WTC11 (cell line): ENCODE measurements at regions not wholly inside any gene's neighbourhood (a gene's known extent, or its start where the extent isn't known, plus 50 kb on each side); places are given as distances from the start of the nearest gene placed in this dataset.

Experiments
- ATAC-seq: fragments of 200-7000 bp; cut with Tn5 transposase; 2 replicates; pipeline ENCODE4 v1.10.0; 2021; ENCODE audit warnings: mild to moderate bottlenecking, moderate library complexity
- CTCF ChIA-PET: fragments of 300-600 bp; sonication (Branson Sonifier 250); formaldehyde crosslinking; loops from one replicate; lab custom pipeline; 2021; ENCODE audit warnings: antibody characterized with exemption; lab: Charles Lee
- POLR2A ChIA-PET: fragments of 350-600 bp; sonication (Branson Sonifier 250); formaldehyde crosslinking; loops from one replicate; lab custom pipeline; 2021; ENCODE audit warnings: antibody characterized with exemption; lab: Charles Lee
- DNase-seq: peaks from one replicate; pipeline ENCODE4 v3.0.0; 2021; ENCODE audit warnings: low spot score
- H3K27ac Mint-ChIP-seq: 2 replicates; pipeline ENCODE4 v1.8.0; 2021; ENCODE audit warnings: mixed read lengths
- H3K27me3 Mint-ChIP-seq: 2 replicates; pipeline ENCODE4 v1.8.0; 2021; ENCODE audit warnings: low read depth, mild to moderate bottlenecking, moderate library complexity, mixed read lengths
- H3K36me3 Mint-ChIP-seq: 2 replicates; pipeline ENCODE4 v1.8.0; 2021; ENCODE audit warnings: mixed read lengths
- H3K4me1 Mint-ChIP-seq: 2 replicates; pipeline ENCODE4 v1.8.0; 2022; ENCODE audit warnings: mixed read lengths
- H3K4me3 Mint-ChIP-seq: 2 replicates; pipeline ENCODE4 v1.8.0; 2021; ENCODE audit warnings: mild to moderate bottlenecking, moderate library complexity, mixed read lengths
- H3K9me3 Mint-ChIP-seq: 2 replicates; pipeline ENCODE4 v1.8.0; 2021; ENCODE audit warnings: mixed read lengths
- ATF1 ChIP-seq: sonication (generic); formaldehyde crosslinking; IDR thresholded peaks from 2 replicates; pipeline ENCODE4 v1.8.1; 2023; ENCODE audit warnings: mild to moderate bottlenecking, moderate library complexity, missing genetic modification reagents
- EMX1 ChIP-seq: fragments of 250-450 bp; sonication (Bioruptor Pico); IDR thresholded peaks from 2 replicates; pipeline ENCODE4 v1.8.0; 2021; ENCODE audit warnings: mild to moderate bottlenecking
- ETV6 ChIP-seq: sonication (generic); formaldehyde crosslinking; IDR thresholded peaks from 2 replicates; pipeline ENCODE4 v1.8.1; 2022; ENCODE audit warnings: mild to moderate bottlenecking, missing genetic modification reagents
- IRF2 ChIP-seq: sonication (generic); formaldehyde crosslinking; IDR thresholded peaks from 2 replicates; pipeline ENCODE4 v1.8.0; 2022; ENCODE audit warnings: low read depth, missing genetic modification reagents, borderline replicate concordance
- JAZF1 ChIP-seq: fragments of 250-450 bp; sonication (Bioruptor Pico); IDR thresholded peaks from 2 replicates; pipeline ENCODE4 v1.9.0; 2021; ENCODE audit warnings: moderate library complexity, mild to moderate bottlenecking, inconsistent platforms
- NR2C2 ChIP-seq: sonication (generic); formaldehyde crosslinking; IDR thresholded peaks from 2 replicates; pipeline ENCODE4 v1.8.0; 2022; ENCODE audit warnings: mild to moderate bottlenecking, missing genetic modification reagents
- OVOL2 ChIP-seq: fragments of 250-450 bp; sonication (Bioruptor Pico); IDR thresholded peaks from 2 replicates; pipeline ENCODE4 v1.9.0; 2021; ENCODE audit warnings: mild to moderate bottlenecking, borderline replicate concordance
- RORB ChIP-seq: fragments of 250-450 bp; sonication (Bioruptor Pico); IDR thresholded peaks from 2 replicates; pipeline ENCODE4 v1.9.0; 2021; ENCODE audit warnings: mild to moderate bottlenecking
- SMAD3 ChIP-seq: sonication (generic); formaldehyde crosslinking; IDR thresholded peaks from 2 replicates; pipeline ENCODE4 v1.8.0; 2022; ENCODE audit warnings: missing genetic modification reagents, mild to moderate bottlenecking, borderline replicate concordance
- ZBTB21 ChIP-seq: sonication (generic); formaldehyde crosslinking; IDR thresholded peaks from 2 replicates; pipeline ENCODE4 v1.8.1; 2023; ENCODE audit warnings: mild to moderate bottlenecking, missing genetic modification reagents, borderline replicate concordance
- ZNF396 ChIP-seq: fragments of 250-450 bp; sonication (Bioruptor Pico); IDR thresholded peaks from 2 replicates; pipeline ENCODE4 v1.8.0; 2021; ENCODE audit warnings: mild to moderate bottlenecking, moderate library complexity, borderline replicate concordance
- ZNF671 ChIP-seq: fragments of 250-450 bp; sonication (Bioruptor Pico); IDR thresholded peaks from 2 replicates; pipeline ENCODE4 v1.8.0; 2021; ENCODE audit warnings: mild to moderate bottlenecking
- TF ChIP-seq, protein P1 (sequence below): fragments of 250-450 bp; sonication (Bioruptor Pico); IDR thresholded peaks from 2 replicates; pipeline ENCODE4 v1.9.0; 2021; ENCODE audit warnings: mild to moderate bottlenecking
- TF ChIP-seq, protein P2 (sequence below): sonication (generic); formaldehyde crosslinking; IDR thresholded peaks from 2 replicates; pipeline ENCODE4 v1.8.0; 2022; ENCODE audit warnings: mild to moderate bottlenecking, missing genetic modification reagents
- TF ChIP-seq, protein P3 (sequence below): sonication (generic); formaldehyde crosslinking; IDR thresholded peaks from 2 replicates; pipeline ENCODE4 v1.8.1; 2023; ENCODE audit warnings: mild to moderate bottlenecking, missing genetic modification reagents
- TF ChIP-seq, protein P4 (sequence below): sonication (generic); formaldehyde crosslinking; IDR thresholded peaks from 2 replicates; pipeline ENCODE4 v1.8.1; 2023; ENCODE audit warnings: mild to moderate bottlenecking, moderate library complexity, missing genetic modification reagents
- TF ChIP-seq, protein P5 (sequence below): sonication (generic); formaldehyde crosslinking; IDR thresholded peaks from 2 replicates; pipeline ENCODE4 v1.8.0; 2023; ENCODE audit warnings: missing genetic modification reagents
- TF ChIP-seq, protein P6 (sequence below): sonication (generic); formaldehyde crosslinking; IDR thresholded peaks from 2 replicates; pipeline ENCODE4 v1.8.0; 2022; ENCODE audit warnings: mild to moderate bottlenecking, missing genetic modification reagents
- TF ChIP-seq, protein P7 (sequence below): sonication (generic); formaldehyde crosslinking; IDR thresholded peaks from 2 replicates; pipeline ENCODE4 v1.8.1; 2023; ENCODE audit warnings: mild to moderate bottlenecking, missing genetic modification reagents
- TF ChIP-seq, protein P8 (sequence below): fragments of 200-600 bp; IDR thresholded peaks from 2 replicates; pipeline ENCODE4 v1.8.0; 2022; ENCODE audit warnings: antibody characterized with exemption

DNA sequence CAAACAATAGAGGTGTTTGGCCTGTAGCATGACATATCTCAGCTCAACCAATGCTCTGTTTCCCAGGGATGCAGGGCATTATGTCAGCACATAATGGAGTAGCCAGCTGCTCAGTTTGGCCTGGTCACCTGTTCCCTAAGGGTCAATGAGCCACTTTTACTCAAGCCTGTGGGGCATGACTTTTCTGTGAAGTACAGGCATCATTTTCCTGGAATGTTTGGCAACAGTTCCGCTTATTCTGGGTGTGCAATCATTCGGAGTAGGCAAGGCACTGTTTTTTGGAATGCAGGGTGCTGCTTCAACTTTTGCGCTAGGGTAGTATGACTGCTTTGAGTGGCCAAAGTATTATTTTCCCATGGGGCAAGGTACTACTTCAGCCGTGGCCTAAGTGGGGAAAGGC is 665.4 kb downstream of the EPHA7 start:
- POLR2A ChIA-PET = no interaction called here
- no peak for ATAC-seq

DNA sequence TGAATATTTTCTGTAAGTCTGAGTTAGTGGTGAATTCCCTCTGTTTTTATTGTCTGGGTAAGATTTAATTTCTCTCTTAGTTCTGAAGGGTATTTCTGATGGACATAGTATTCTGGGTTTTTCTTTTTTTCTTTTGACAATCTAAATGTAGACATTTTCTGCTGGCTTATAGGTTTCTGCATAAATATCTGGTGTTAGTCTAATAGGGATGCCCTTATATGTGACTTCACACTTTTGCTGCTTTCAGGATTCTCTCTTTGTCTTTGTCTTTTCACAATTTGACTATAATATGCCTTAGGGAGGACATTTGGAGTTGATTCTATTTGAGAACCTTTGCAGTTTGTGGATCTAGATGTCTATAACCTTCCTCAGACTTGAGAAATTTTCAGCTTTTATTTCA is 667.2 kb downstream of the EPHA7 start:
- Mint-ChIP-seq H3K36me3 (peaks cover 6% of the 10 kb centered on the region), H3K4me1 (peaks cover 5% of the 10 kb centered on the region), H3K9me3 (peaks cover 26% of the 10 kb centered on the region), H3K27me3 (no peaks in the 10 kb centered on the region), H3K4me3 (no peak overlapping the region), H3K27ac (no peak overlapping the region)
- ChIA-PET POLR2A (no interaction called here), CTCF (no interaction called here)
- DNase-seq = no peak
- no peak for ATAC-seq
- TF ChIP-seq, protein P1, sequence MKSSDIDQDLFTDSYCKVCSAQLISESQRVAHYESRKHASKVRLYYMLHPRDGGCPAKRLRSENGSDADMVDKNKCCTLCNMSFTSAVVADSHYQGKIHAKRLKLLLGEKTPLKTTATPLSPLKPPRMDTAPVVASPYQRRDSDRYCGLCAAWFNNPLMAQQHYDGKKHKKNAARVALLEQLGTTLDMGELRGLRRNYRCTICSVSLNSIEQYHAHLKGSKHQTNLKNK (CRISPR knock-in tag) = no peak
- TF ChIP-seq, protein P2, sequence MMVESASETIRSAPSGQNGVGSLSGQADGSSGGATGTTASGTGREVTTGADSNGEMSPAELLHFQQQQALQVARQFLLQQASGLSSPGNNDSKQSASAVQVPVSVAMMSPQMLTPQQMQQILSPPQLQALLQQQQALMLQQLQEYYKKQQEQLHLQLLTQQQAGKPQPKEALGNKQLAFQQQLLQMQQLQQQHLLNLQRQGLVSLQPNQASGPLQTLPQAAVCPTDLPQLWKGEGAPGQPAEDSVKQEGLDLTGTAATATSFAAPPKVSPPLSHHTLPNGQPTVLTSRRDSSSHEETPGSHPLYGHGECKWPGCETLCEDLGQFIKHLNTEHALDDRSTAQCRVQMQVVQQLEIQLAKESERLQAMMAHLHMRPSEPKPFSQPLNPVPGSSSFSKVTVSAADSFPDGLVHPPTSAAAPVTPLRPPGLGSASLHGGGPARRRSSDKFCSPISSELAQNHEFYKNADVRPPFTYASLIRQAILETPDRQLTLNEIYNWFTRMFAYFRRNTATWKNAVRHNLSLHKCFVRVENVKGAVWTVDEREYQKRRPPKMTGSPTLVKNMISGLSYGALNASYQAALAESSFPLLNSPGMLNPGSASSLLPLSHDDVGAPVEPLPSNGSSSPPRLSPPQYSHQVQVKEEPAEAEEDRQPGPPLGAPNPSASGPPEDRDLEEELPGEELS (CRISPR knock-in tag) = no peak
- TF ChIP-seq, protein P3, sequence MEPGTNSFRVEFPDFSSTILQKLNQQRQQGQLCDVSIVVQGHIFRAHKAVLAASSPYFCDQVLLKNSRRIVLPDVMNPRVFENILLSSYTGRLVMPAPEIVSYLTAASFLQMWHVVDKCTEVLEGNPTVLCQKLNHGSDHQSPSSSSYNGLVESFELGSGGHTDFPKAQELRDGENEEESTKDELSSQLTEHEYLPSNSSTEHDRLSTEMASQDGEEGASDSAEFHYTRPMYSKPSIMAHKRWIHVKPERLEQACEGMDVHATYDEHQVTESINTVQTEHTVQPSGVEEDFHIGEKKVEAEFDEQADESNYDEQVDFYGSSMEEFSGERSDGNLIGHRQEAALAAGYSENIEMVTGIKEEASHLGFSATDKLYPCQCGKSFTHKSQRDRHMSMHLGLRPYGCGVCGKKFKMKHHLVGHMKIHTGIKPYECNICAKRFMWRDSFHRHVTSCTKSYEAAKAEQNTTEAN (CRISPR knock-in tag) = no peak
- TF ChIP-seq, protein P4, sequence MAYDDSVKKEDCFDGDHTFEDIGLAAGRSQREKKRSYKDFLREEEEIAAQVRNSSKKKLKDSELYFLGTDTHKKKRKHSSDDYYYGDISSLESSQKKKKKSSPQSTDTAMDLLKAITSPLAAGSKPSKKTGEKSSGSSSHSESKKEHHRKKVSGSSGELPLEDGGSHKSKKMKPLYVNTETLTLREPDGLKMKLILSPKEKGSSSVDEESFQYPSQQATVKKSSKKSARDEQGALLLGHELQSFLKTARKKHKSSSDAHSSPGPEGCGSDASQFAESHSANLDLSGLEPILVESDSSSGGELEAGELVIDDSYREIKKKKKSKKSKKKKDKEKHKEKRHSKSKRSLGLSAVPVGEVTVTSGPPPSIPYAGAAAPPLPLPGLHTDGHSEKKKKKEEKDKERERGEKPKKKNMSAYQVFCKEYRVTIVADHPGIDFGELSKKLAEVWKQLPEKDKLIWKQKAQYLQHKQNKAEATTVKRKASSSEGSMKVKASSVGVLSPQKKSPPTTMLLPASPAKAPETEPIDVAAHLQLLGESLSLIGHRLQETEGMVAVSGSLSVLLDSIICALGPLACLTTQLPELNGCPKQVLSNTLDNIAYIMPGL = no peak

More for the DNA sequence above, 665.4 kb downstream of the EPHA7 start:
- H3K4me1 Mint-ChIP-seq = peaks cover 12% of the 10 kb centered on the region
- TF ChIP-seq, protein P5, sequence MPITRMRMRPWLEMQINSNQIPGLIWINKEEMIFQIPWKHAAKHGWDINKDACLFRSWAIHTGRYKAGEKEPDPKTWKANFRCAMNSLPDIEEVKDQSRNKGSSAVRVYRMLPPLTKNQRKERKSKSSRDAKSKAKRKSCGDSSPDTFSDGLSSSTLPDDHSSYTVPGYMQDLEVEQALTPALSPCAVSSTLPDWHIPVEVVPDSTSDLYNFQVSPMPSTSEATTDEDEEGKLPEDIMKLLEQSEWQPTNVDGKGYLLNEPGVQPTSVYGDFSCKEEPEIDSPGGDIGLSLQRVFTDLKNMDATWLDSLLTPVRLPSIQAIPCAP (CRISPR knock-in tag) = no peak
- TF ChIP-seq, protein P6, sequence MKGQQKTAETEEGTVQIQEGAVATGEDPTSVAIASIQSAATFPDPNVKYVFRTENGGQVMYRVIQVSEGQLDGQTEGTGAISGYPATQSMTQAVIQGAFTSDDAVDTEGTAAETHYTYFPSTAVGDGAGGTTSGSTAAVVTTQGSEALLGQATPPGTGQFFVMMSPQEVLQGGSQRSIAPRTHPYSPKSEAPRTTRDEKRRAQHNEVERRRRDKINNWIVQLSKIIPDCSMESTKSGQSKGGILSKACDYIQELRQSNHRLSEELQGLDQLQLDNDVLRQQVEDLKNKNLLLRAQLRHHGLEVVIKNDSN = no peak
- TF ChIP-seq JAZF1 (CRISPR knock-in tag) = no peak
- TF ChIP-seq ZNF396 = no peak
- TF ChIP-seq, protein P7, sequence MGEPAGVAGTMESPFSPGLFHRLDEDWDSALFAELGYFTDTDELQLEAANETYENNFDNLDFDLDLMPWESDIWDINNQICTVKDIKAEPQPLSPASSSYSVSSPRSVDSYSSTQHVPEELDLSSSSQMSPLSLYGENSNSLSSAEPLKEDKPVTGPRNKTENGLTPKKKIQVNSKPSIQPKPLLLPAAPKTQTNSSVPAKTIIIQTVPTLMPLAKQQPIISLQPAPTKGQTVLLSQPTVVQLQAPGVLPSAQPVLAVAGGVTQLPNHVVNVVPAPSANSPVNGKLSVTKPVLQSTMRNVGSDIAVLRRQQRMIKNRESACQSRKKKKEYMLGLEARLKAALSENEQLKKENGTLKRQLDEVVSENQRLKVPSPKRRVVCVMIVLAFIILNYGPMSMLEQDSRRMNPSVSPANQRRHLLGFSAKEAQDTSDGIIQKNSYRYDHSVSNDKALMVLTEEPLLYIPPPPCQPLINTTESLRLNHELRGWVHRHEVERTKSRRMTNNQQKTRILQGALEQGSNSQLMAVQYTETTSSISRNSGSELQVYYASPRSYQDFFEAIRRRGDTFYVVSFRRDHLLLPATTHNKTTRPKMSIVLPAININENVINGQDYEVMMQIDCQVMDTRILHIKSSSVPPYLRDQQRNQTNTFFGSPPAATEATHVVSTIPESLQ (CRISPR knock-in tag) = no peak
- no peak for TF ChIP-seq IRF2 (CRISPR knock-in tag)
- no peak for TF ChIP-seq ETV6
- no peak for TF ChIP-seq ZNF671
- TF ChIP-seq, protein P8, sequence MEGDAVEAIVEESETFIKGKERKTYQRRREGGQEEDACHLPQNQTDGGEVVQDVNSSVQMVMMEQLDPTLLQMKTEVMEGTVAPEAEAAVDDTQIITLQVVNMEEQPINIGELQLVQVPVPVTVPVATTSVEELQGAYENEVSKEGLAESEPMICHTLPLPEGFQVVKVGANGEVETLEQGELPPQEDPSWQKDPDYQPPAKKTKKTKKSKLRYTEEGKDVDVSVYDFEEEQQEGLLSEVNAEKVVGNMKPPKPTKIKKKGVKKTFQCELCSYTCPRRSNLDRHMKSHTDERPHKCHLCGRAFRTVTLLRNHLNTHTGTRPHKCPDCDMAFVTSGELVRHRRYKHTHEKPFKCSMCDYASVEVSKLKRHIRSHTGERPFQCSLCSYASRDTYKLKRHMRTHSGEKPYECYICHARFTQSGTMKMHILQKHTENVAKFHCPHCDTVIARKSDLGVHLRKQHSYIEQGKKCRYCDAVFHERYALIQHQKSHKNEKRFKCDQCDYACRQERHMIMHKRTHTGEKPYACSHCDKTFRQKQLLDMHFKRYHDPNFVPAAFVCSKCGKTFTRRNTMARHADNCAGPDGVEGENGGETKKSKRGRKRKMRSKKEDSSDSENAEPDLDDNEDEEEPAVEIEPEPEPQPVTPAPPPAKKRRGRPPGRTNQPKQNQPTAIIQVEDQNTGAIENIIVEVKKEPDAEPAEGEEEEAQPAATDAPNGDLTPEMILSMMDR = no peak
- TF ChIP-seq OVOL2 (CRISPR knock-in tag) = no peak
- no peak for TF ChIP-seq EMX1 (CRISPR knock-in tag)
- TF ChIP-seq, protein P1 (CRISPR knock-in tag) = no peak
- no peak for TF ChIP-seq RORB (CRISPR knock-in tag)
- TF ChIP-seq ZBTB21 (CRISPR knock-in tag) = no peak
- TF ChIP-seq SMAD3 (CRISPR knock-in tag) = no peak
- TF ChIP-seq NR2C2 = no peak
- TF ChIP-seq ATF1 = no peak
- no peak overlapping the region for H3K4me3 Mint-ChIP-seq
- DNase-seq = no peak
- no peak overlapping the region for H3K27ac Mint-ChIP-seq
- peaks cover 26% of the 10 kb centered on the region for H3K9me3 Mint-ChIP-seq
- no peaks in the 10 kb centered on the region for H3K27me3 Mint-ChIP-seq
- CTCF ChIA-PET = no interaction called here
- H3K36me3 Mint-ChIP-seq = peaks cover 6% of the 10 kb centered on the region
